NCI-H226 (cell line): ENCODE measurements at regions not wholly inside any gene's neighbourhood (a gene's known extent, or its start where the extent isn't known, plus 50 kb on each side); places are given as distances from the start of the nearest gene placed in this dataset.
"Not testable (repeated sequence)": the region's sequence is repeated elsewhere in the genome, so short reads cannot be mapped to it uniquely, and the experiment has no call there.

Experiments used
- DNase-seq: peaks from one replicate; pipeline ENCODE4 v3.0.0-alpha.2; 2015

DNA sequence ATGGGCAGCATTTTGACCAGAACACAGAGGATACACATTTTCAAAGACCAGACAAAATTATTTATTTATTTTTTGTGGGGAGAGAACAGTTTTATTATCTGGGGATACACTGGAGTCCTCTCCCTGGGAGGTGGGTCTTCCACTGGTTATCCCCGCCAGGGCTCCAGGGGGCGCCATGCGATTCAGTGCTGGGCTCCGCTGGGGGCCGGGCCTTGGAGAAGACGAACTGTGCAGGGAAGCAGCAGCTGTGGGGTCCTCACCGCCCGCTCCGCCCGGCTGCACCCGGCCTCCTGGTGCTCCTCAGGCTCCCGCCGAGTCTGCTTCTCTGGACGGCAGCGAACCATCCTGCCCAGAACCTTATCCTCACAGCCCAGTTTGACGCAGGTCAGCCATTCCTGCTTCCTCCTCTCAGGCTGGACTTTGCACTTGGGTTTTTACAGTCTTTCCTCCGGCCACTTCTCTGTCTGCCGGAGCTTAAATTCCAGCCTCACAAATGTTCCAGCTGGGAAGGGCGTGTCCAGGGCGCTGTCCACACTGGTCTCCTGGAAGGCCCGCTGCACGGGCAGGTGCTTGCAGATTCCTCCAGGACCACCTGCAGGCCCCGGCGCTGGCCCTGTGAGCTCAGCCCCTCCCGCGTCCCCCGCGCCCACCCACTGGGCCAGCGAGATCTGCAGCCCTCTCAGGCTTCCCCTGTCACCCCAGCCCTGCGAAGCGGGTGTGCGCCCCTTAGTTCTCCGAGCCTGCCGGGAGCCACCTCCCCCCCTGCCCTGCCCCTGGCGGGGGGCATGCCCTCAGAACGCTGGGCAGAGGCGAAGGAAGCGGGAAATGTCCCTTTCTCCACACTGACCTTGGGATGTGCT is 1830.0 kb upstream of the DEFB115 start:
- no peak for DNase-seq

DNA sequence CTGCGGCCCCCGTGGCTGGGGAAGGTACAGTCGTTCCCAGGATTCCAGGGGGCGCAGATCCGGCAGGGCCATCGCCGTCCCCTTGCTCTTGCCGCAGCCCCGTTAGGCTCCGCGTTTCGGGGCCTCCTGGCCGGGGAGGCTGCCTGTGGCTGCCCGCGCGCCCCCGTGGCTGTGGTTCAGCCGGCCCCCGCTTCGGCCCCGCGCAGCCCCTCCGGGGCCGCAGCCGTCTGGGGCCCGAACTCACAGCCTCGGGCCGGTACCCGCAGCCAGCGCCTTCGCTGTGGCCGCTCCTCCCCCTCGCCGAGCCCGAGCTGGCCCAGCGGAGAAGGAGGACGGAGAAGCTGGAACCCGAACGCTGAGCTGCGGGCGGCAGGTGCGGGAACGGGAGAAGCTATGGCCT is 1826.9 kb upstream of the DEFB115 start:
- DNase-seq: no peak

- not testable (repeated sequence) for DNase-seq
These were observed 1816.7 kb upstream of the DEFB115 start for GRCh38 chr20:29440721-29441120.

DNA sequence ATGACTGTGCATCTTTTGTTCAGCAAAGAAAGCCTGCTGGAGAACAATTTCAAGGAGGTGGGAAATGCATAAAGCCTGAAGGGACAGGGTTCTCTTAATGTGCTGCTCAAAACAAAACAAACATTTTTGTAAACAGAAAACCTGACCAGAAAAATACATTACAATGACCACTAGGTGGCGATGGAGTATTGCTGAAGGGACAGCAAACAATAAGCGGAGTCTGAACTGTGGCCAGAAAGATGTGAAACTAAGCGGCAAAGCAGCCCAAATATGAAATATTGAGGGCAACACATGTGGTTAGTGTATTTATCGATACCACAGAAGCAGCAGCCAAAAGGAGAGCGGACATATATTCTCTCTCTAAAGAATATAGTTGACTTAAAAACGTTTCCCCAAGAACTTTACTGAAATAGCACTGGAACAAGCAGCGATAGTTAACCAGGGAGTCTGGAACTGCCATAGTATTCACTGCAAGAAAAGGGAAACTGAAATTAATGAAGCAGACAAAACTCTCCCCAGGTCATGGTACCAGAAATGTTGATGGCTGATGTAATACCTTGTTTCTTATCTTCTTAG is 1814.2 kb upstream of the DEFB115 start:
- DNase-seq: peak; percentile 18

DNA sequence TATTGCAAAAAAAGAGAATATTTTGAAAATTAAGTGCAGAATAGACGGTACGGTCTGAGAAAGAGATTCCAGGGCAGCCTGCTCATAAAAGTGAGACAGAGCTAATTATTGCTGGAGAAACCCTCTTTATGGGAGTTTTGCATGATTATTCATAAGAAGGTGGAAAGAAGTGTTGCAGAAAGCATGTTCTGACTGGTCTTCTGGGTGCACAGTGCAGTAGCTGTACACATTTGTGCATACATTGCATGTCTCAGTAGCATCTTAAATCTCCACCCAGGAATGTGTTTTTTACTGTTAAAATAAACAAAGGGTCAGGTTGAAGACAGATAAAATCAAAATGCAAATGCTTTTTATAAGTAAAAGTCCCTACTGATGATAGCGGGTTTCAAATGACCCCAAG is 1813.6 kb upstream of the DEFB115 start:
- DNase-seq: no peak

- DNase-seq: not testable (repeated sequence)
These were observed 1812.2 kb upstream of the DEFB115 start for GRCh38 chr20:29445050-29445907.

- DNase-seq: not testable (repeated sequence)
These were observed 1809.7 kb upstream of the DEFB115 start for GRCh38 chr20:29447517-29448484.

DNA sequence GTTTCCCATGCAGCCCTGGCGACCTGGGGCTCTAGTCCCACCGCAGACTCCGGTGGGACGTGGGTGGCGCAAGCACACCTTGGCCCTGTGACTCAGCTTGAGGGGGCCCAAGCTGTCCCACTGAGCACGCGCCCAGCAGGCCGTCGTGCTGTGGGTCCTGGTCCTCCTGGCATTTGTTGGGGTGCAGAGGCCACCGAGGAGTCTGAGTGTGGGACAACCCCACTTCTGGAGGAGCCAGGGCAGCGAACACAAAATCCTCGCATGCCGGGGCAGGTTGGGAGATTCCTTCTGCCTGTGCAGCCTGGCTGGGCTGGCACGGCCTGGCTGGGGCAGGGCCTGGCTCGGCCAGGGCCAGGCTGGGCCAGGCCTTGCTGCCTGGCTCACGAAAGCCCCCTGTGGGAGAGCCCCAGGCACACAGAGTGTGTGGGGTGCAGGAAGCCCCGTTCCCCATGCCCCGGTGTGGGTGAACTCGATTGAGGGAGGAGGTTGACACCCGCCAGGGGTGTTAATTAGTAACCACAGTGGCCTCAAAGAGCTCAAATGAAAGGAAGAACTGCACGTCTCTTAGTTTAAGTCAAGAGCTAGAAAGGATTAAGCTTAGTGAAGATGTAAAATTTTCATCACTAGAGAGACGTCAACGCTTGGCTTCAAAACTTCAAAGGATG is 1808.5 kb upstream of the DEFB115 start:
- no peak for DNase-seq

DNA sequence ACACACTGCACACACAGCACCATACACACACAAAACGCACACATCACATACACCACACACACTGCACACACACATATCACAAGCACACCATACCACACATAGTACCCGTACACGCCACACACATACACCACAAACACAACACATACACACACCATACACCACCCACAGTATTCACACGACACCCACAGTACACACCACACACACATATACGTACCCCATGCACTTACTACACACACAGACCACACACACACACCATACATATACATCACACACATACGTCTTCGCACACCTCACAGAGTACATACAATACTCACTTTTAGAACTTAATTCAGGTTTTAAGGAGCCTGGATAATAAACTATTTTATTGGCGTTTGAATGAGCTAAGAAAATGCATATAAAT is 1805.3 kb upstream of the DEFB115 start:
- DNase-seq: no peak

GRCh38 chr20:29456987-29457693 is 1800.3 kb upstream of the DEFB115 start:
- DNase-seq: not testable (repeated sequence)

DNA sequence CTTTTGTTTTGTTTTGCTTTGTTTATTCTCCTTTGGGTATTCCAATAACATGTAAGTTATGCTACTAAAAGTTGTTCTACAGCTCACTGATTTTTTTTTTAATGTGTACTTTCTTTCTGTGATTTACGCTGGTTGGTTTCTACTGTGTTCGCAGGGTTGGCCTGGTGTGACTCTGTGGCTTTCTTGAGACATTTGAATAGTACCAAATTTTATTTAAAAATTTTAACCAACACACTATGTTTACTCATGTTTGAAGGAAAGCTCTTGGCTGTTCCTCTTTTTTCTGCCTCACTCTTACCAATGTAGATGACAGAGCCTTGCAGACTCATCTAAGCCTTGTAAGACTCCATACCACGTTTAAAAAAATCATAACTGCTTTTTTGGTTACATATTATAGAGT is 1784.9 kb upstream of the DEFB115 start:
- no peak for DNase-seq

GRCh38 chr20:29492840-29493239 is 1764.6 kb upstream of the DEFB115 start:
- DNase-seq: not testable (repeated sequence)

DNA sequence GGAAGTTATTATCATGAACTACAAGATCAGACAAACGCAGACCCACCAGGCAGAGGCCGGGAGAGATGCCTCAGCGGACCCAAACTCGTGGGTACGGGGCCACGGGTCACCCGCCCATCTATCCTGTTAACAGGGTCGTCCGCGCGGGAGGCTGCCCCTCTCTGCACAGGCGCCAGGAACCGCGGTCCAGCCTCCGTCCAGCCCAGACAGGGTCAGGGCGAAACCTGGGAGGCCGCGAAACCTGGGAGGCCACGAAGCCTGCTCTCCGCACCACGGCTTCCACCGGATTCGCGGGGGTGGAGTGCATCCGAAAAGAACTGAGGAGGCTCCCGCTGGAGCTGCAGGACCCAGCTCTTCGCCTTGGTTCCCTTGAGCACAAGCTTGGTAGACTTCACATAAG is 1760.7 kb upstream of the DEFB115 start:
- not testable (repeated sequence) for DNase-seq

DNA sequence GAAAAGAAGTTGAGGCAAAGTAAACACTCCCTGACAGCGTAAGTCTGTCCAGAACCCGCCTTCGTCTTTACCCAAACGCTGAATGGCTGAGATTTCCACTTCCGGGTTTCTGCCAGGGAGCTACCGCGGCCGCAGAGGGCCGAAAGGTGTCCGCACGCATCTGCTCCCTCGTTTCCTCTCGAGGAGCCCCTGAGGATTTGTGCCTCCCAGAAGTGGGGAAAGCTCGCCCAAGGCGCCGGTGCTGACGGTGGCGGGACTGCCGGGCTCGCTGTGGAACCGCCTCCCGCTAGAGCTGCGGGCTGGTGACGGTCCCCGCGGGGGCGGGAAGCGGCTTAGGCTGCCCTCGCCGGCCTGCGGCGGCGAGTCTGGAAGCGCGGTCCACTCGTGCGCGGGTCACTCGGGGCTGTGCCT is 1760.2 kb upstream of the DEFB115 start:
- no peak for DNase-seq

DNA sequence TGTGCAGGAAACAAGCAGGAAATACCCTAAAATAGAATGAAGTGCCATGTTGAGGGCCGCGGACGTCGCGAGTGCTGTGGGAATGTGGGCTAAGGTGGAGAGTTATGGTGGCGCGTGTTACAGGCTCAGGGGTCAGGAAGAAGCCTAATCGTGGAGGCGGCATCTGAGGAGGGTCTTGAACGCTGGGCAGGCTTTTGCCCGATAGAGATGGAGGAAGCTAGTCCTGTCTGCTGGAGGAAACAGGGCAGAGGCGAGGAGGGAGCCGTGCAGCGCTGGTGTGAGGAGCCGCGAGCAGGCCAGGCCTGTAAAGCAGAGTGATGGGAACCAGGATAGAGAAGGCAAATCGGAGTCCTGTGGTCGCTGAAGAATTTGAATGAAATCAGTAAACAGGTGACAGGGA is 1759.8 kb upstream of the DEFB115 start:
- not testable (repeated sequence) for DNase-seq

- not testable (repeated sequence) for DNase-seq
These were observed 1756.7 kb upstream of the DEFB115 start for GRCh38 chr20:29500738-29501137.

DNA sequence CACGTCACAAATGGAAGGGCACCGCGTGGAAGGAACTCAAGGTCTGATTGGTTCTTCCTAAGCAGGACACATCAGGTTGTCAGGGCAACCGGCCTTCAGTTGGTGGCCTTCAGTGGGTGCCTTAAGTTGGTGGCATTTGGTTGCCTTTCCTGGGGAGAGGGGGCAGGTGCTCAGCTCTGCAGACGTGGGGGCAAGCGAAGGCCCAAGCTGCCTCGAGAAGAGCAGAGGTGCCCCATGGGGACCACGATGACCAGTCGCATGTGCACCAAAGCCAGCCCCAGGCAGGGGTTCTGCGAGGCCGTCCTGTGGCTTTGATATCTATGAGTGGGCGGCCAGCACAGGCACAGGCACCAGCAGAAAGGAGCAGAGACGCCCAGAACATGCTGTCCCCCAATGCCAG is 1742.8 kb upstream of the DEFB115 start:
- not testable (repeated sequence) for DNase-seq

- DNase-seq: not testable (repeated sequence)
These were observed 1740.6 kb upstream of the DEFB115 start for GRCh38 chr20:29516847-29517246.

GRCh38 chr20:29519610-29520241 is 1737.7 kb upstream of the DEFB115 start:
- DNase-seq: not testable (repeated sequence)

DNA sequence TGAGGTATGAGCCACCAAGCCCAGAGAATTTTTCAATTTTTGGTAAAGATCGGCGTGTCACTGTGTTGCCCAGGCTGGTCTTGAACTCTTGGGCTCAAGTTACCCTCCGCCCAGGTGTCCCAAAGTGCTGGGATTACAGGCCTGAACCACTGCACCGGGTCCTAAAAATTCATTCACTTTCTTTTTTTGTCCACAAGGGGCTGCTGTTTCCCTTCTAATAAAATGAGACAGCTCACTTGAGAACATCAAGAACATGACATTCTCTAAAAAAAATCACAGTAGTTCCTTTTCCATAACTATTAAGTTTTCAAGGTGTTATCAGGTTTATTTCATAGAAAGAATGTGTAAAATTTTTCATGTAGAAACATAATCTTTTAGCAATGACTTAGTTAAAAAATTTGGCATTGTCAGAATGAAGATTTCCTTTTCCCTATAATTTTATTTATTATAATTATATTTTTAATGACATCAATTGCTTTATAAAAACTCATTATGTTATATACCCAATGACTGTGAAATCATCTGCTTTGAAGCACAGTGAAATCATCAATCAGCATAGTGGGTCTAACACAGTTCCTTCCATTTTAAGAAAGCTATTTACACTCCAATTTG is 1723.8 kb upstream of the DEFB115 start:
- DNase-seq: not testable (repeated sequence)
